ENCODE measurements at regions not wholly inside any gene's neighbourhood (a gene's known extent, or its start where the extent isn't known, plus 50 kb on each side); places are given as distances from the start of the nearest gene placed in this dataset.

DNA sequence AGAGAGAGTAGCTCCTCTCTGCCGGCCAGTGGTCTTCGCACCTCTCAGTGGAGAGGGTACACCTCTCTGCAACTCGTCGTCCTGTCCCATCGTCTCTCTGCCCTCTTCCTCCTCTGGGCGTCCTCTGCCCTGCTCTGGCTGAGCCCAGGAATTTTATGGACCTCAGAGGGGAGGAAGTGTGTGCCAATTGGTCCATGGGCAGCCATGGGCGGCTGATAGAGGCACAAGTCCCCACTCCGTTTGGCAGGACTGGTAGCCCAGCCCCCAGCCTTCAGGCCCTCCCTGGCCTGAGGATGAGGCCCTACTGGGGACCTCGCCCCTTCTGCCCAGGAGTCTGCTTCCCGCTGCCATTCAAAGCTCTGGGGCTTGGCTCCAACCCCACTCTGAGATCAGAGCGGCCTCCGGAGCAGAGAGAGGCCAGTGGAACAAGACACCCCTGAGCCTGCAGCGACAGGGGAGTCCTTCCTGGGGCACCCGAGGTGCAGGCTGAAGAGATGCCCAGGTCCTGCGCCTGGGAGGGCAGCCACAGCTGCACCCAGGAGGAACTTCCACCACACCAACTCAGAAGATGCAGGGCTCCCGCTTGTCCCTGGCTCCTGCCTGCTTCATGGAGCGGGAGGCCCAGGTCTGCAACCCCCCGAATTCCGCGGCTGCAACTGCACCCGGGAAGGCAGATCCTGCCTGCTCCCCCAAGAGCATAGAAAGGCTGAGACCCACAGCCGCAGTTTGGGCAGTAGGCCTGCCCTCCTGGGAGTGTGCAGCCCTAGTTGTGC lies 659.9 kb downstream of the KCNT2 start:
- TF ChIP-seq POLR2A (IDR thresholded peaks at IDR 0.05) (no peak), CTCF (IDR thresholded peaks at IDR 0.05) (no peak), EP300 (IDR thresholded peaks at IDR 0.05) (no peak), POLR2AphosphoS5 (IDR thresholded peaks at IDR 0.05) (no peak)
